ENCODE measurements at regions not wholly inside any gene's neighbourhood (a gene's known extent, or its start where the extent isn't known, plus 50 kb on each side); places are given as distances from the start of the nearest gene placed in this dataset.

DNA sequence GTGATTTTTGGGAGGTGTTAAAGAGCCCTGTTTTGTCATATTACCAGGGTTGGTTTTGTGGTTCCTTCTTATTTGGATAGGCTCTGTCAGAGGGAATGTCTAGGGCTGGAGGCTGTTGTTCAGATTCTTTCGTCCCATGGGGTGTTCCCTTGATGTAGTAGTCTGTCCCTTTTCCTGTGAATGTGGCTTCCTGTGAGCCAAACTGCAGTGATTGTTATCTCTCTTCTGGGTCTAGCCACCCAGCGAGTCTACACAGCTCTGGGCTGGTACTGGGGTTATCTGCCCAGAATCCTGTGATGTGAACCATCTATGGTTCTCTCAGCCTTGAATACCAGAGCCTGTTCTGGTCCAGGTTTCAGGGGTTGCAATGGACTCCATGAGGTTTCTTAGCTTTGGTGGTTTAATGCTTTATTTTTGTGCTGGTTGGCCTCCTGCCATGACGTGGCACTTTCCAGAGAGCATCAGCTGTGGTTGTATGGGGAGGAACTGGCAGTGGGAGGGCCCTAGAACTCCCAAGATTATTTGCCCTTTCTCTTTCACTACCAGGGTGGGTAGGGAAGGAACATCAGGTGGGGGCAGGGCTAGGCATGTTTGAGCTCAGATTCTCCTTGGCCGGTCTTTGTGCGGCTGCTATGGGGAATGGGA is 78.8 kb downstream of the SPRY2 start:
- intact Hi-C loops (cut with micrococcal nuclease; ENCODE audit: unreplicated experiment) = no loop called here
- RAD21 ChIA-PET (ENCODE audit: unreplicated experiment) = interaction anchor here (1.1 kb wide), 1 partner anchor 14 kb away, joined by 3 read pairs; no protein-coding TSS in a partner anchor
- POLR2A ChIA-PET = no interaction called here
- CTCF ChIA-PET = interaction anchor here (1.4 kb wide), 1 partner anchor 756 kb away, joined by 3 read pairs; no protein-coding TSS in a partner anchor
- no peak for DNase-seq (ENCODE audit: low read depth, low spot score)
- no peaks in the 10 kb centered on the region for H3K27me3 ChIP-seq (replicated peaks in 1 of 2; ENCODE audit: control insufficient read depth in 2 of 2, insufficient read depth in 2 of 2, low read length in 1 of 2)
- FAIRE-seq = no peak
- in situ Hi-C loops (cut with MboI) = no loop called here
- peaks cover 8% of the 10 kb centered on the region; the same call in 1 of the 2 replicates for H3K4me1 ChIP-seq (ENCODE audit: control insufficient read depth, insufficient read depth, low read length)
- 42% methylated on average over 5 of the region's 5 CpGs for WGBS (ENCODE audit: insufficient coverage, insufficient replicate concordance, low lambda C conversion rate, missing lambda C conversion rate)
- no peak overlapping the region for H3K9ac ChIP-seq (ENCODE audit: control insufficient read depth, insufficient read depth, low read length)
- TF ChIP-seq ASH2L (IDR thresholded peaks at IDR 0.05; ENCODE audit: borderline replicate concordance, low read depth) (no peak), BCL11A (IDR thresholded peaks at IDR 0.05; ENCODE audit: low read depth, low read length) (no peak), SREBF1 (IDR thresholded peaks at IDR 0.05; ENCODE audit: low read length) (no peak), BHLHE40 (IDR thresholded peaks at IDR 0.05; ENCODE audit: borderline replicate concordance in 1 of 2, low read depth in 2 of 2, low read length in 1 of 2) (no peak), SMC3 (IDR thresholded peaks at IDR 0.05; ENCODE audit: borderline replicate concordance, low read length) (no peak), DPF2 (IDR thresholded peaks at IDR 0.05) (no peak)
- TF ChIP-seq, protein P1, sequence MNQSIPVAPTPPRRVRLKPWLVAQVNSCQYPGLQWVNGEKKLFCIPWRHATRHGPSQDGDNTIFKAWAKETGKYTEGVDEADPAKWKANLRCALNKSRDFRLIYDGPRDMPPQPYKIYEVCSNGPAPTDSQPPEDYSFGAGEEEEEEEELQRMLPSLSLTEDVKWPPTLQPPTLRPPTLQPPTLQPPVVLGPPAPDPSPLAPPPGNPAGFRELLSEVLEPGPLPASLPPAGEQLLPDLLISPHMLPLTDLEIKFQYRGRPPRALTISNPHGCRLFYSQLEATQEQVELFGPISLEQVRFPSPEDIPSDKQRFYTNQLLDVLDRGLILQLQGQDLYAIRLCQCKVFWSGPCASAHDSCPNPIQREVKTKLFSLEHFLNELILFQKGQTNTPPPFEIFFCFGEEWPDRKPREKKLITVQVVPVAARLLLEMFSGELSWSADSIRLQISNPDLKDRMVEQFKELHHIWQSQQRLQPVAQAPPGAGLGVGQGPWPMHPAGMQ (IDR thresholded peaks at IDR 0.05; ENCODE audit: borderline replicate concordance) = no peak
- H3K9me3 ChIP-seq (replicated peaks; ENCODE audit: control insufficient read depth, insufficient read depth, low read length) = peaks cover 10% of the 10 kb centered on the region
- no peak overlapping the region for H3K27ac ChIP-seq (ENCODE audit: control insufficient read depth, insufficient read depth)
- H3K4me3 ChIP-seq = no peak overlapping the region
- no TSS peak for BruUV-seq (replicated peaks)
- no peak overlapping the region for H2AFZ ChIP-seq (ENCODE audit: control insufficient read depth, low read depth, low read length)
- no peak for ATAC-seq
- SMC1A ChIA-PET (ENCODE audit: uncharacterized antibody, unreplicated experiment) = interaction anchor here (0.8 to 1.3 kb wide), 3 partner anchors 9 to 75 kb away, joined by 3 read pairs; no protein-coding TSS in a partner anchor
- H3K36me3 ChIP-seq (ENCODE audit: control insufficient read depth in 2 of 2, insufficient read depth in 2 of 2, low read length in 1 of 2) = no peaks in the 10 kb centered on the region
- no peaks in the 10 kb centered on the region for H4K20me1 ChIP-seq (ENCODE audit: control insufficient read depth, insufficient read depth)
- no peaks in the 10 kb centered on the region for H3K79me2 ChIP-seq (ENCODE audit: control insufficient read depth, insufficient read depth, low read length)
- H3K4me2 ChIP-seq (ENCODE audit: control insufficient read depth, insufficient read depth) = no peak overlapping the region

Data from GM12878 (cell line).